BLaER1 (cell line): ENCODE measurements at regions not wholly inside any gene's neighbourhood (a gene's known extent, or its start where the extent isn't known, plus 50 kb on each side); places are given as distances from the start of the nearest gene placed in this dataset.

ENCODE experiments used
- H3K27ac ChIP-seq: shearing (Covaris generic); formaldehyde crosslinking; 2 replicates; pipeline ENCODE4 v1.8.1; 2022
- H3K27me3 ChIP-seq: shearing (Covaris generic); formaldehyde crosslinking; 2 replicates; pipeline ENCODE4 v1.8.1; 2022
- H3K36me3 ChIP-seq: shearing (Covaris generic); formaldehyde crosslinking; 2 replicates; pipeline ENCODE4 v1.8.1; 2022
- H3K4me1 ChIP-seq: shearing (Covaris generic); formaldehyde crosslinking; 2 replicates; pipeline ENCODE4 v1.8.1; 2022
- H3K4me2 ChIP-seq: shearing (Covaris generic); formaldehyde crosslinking; 2 replicates; pipeline ENCODE4 v1.8.1; 2022
- H3K4me3 ChIP-seq: shearing (Covaris generic); formaldehyde crosslinking; 2 replicates; pipeline ENCODE4 v1.8.1; 2022
- H3K9ac ChIP-seq: shearing (Covaris generic); formaldehyde crosslinking; 2 replicates; pipeline ENCODE4 v1.8.1; 2022
- H3K9me3 ChIP-seq: shearing (Covaris generic); formaldehyde crosslinking; 2 replicates; pipeline ENCODE4 v1.8.1; 2022
- H4K20me1 ChIP-seq: shearing (Covaris generic); formaldehyde crosslinking; 2 replicates; pipeline ENCODE4 v1.8.1; 2022
- Cebpa-rat ChIP-seq: shearing (Covaris generic); IDR thresholded peaks from 2 replicates; pipeline ENCODE4 v1.8.1; 2022

GRCh38 chr11:80587906-80588305 lies 1147.1 kb upstream of the TENM4 start:
- H3K9me3 ChIP-seq = no peaks in the 10 kb centered on the region
- H3K4me2 ChIP-seq = no peak overlapping the region
- H3K9ac ChIP-seq = no peak overlapping the region
- no peaks in the 10 kb centered on the region for H3K27me3 ChIP-seq
- no peak for TF ChIP-seq Cebpa-rat
- no peak overlapping the region for H3K4me3 ChIP-seq
- H4K20me1 ChIP-seq = no peaks in the 10 kb centered on the region
- H3K4me1 ChIP-seq = no peaks in the 10 kb centered on the region
- no peak overlapping the region for H3K27ac ChIP-seq
- H3K36me3 ChIP-seq = no peaks in the 10 kb centered on the region

DNA sequence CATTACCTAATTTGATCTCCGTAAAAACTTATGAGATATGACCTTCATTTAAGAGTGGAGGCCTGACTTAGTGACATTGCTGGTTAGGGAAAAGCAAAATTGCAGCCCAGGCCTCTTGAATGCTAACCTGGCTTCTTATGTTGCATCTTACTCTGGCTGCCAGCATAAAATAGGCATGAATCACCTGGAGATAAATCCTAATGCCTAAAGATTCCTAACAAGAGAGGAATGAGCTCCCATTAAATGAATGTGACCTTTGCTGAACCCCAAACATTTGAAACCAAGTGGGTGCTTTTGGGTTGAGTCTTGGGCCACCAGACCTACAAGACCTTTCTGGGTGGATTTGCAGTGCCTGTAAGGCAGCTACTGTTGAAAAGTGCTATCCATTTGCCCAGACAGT lies 1145.6 kb upstream of the TENM4 start:
- Histone ChIP-seq H3K27me3 (no peaks in the 10 kb centered on the region), H3K27ac (no peak overlapping the region), H4K20me1 (no peaks in the 10 kb centered on the region), H3K36me3 (no peaks in the 10 kb centered on the region), H3K4me2 (no peak overlapping the region), H3K9me3 (no peaks in the 10 kb centered on the region), H3K9ac (no peak overlapping the region), H3K4me1 (no peaks in the 10 kb centered on the region), H3K4me3 (no peak overlapping the region)
- no peak for TF ChIP-seq Cebpa-rat

DNA sequence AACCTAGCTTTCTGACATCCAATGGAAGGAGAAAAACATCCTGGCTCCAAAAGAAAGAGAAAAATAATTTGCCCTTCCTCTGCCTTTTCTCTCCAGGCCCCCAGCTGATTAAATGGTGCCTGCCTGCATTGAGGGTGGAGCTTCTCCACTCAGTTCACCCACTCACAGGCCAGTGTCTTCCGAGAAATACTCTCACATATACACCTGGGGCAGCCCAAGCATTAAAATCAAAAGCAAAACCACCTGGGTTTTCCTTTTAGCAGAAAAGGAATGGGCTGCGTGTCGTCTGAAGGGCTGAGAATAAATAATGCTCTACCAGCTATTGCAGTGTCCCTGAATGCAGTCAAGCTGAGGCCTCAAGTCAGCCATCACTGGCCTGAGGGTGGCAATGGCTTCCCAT lies 1143.8 kb upstream of the TENM4 start:
- Histone ChIP-seq H3K4me1 (no peaks in the 10 kb centered on the region), H3K4me3 (no peak overlapping the region), H3K4me2 (no peak overlapping the region), H3K9ac (no peak overlapping the region), H3K9me3 (no peaks in the 10 kb centered on the region), H4K20me1 (no peaks in the 10 kb centered on the region), H3K27ac (no peak overlapping the region), H3K27me3 (no peaks in the 10 kb centered on the region), H3K36me3 (no peaks in the 10 kb centered on the region)
- no peak for TF ChIP-seq Cebpa-rat

DNA sequence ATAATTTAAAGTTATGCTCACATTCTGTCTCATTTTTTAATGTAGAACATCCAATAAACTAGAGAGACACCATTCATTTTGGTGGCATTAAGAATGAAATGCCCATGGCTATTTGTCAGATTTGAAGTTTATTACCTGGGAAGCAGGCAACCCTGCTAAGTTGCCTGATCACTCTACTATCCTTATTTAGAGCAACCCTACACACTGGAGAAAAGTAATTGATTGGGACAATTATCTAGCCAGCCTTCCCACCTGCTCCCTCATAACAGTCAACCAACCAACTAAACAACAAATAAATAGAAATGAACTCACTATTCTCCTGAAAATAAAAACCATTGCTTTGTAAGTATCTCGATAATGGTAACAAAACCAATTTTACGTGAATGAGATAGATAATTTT lies 1129.0 kb upstream of the TENM4 start:
- Histone ChIP-seq H3K9me3 (peaks cover 18% of the 10 kb centered on the region), H3K36me3 (no peaks in the 10 kb centered on the region), H3K4me3 (no peak overlapping the region), H4K20me1 (no peaks in the 10 kb centered on the region), H3K4me1 (no peaks in the 10 kb centered on the region), H3K9ac (no peak overlapping the region), H3K4me2 (no peak overlapping the region), H3K27ac (no peak overlapping the region), H3K27me3 (no peaks in the 10 kb centered on the region)
- TF ChIP-seq Cebpa-rat = no peak

GRCh38 chr11:80565231-80565630 lies 1124.4 kb upstream of the TENM4 start:
- Histone ChIP-seq H3K9me3 (no peaks in the 10 kb centered on the region), H3K36me3 (no peaks in the 10 kb centered on the region), H4K20me1 (no peaks in the 10 kb centered on the region), H3K4me3 (no peak overlapping the region), H3K4me2 (no peak overlapping the region), H3K4me1 (no peaks in the 10 kb centered on the region), H3K27me3 (no peaks in the 10 kb centered on the region), H3K9ac (no peak overlapping the region), H3K27ac (no peak overlapping the region)
- no peak for TF ChIP-seq Cebpa-rat

DNA sequence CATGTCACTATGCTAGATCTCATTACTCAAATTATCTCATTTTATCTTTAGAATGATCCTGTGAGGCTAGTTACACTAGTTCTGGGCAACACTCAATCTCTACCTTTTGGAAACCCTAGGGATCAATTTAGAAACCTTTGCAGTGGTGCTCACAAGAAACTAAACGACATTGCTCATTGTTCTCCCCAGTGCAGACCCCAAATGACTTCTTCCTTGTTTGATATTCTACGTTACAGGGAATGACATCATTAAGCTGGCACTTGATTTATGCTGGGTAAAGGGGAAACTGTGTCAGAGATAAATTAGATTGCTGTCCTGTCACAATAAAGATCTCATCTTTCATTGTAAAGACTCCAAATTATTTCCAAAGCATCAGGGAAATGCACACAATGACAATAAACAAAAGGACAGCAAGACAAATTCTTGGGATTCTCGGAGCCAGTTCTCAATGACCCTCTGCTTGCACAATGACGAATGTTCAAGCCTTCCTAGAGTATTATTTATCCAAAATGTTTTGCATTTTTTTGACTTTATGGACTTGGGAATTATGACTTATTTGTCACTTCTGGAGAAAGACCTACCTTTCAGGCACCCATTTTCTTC lies 1121.8 kb upstream of the TENM4 start:
- H3K4me2 ChIP-seq = no peak overlapping the region
- H4K20me1 ChIP-seq = no peaks in the 10 kb centered on the region
- H3K36me3 ChIP-seq = no peaks in the 10 kb centered on the region
- H3K27me3 ChIP-seq = no peaks in the 10 kb centered on the region
- no peak overlapping the region for H3K9ac ChIP-seq
- no peaks in the 10 kb centered on the region for H3K4me1 ChIP-seq
- no peak overlapping the region for H3K4me3 ChIP-seq
- H3K9me3 ChIP-seq = no peaks in the 10 kb centered on the region
- no peak for TF ChIP-seq Cebpa-rat
- no peak overlapping the region for H3K27ac ChIP-seq

GRCh38 chr11:80559942-80560341 lies 1119.1 kb upstream of the TENM4 start:
- Histone ChIP-seq H3K4me3 (no peak overlapping the region), H4K20me1 (no peaks in the 10 kb centered on the region), H3K27ac (no peak overlapping the region), H3K9me3 (no peaks in the 10 kb centered on the region), H3K36me3 (no peaks in the 10 kb centered on the region), H3K27me3 (no peaks in the 10 kb centered on the region), H3K4me2 (no peak overlapping the region), H3K4me1 (no peaks in the 10 kb centered on the region), H3K9ac (no peak overlapping the region)
- no peak for TF ChIP-seq Cebpa-rat

GRCh38 chr11:80553565-80553964 lies 1112.7 kb upstream of the TENM4 start:
- no peaks in the 10 kb centered on the region for H3K4me1 ChIP-seq
- H3K9ac ChIP-seq = no peak overlapping the region
- H3K4me3 ChIP-seq = no peak overlapping the region
- H3K4me2 ChIP-seq = no peak overlapping the region
- no peaks in the 10 kb centered on the region for H3K9me3 ChIP-seq
- H3K27ac ChIP-seq = no peak overlapping the region
- TF ChIP-seq Cebpa-rat = no peak
- H3K27me3 ChIP-seq = no peaks in the 10 kb centered on the region
- H4K20me1 ChIP-seq = no peaks in the 10 kb centered on the region
- no peaks in the 10 kb centered on the region for H3K36me3 ChIP-seq

GRCh38 chr11:80542704-80543103 lies 1101.9 kb upstream of the TENM4 start:
- Histone ChIP-seq H3K4me2 (no peak overlapping the region), H3K36me3 (no peaks in the 10 kb centered on the region), H3K27ac (no peak overlapping the region), H3K9ac (no peak overlapping the region), H3K27me3 (no peaks in the 10 kb centered on the region), H3K4me3 (no peak overlapping the region), H3K9me3 (no peaks in the 10 kb centered on the region), H4K20me1 (no peaks in the 10 kb centered on the region), H3K4me1 (no peaks in the 10 kb centered on the region)
- no peak for TF ChIP-seq Cebpa-rat

DNA sequence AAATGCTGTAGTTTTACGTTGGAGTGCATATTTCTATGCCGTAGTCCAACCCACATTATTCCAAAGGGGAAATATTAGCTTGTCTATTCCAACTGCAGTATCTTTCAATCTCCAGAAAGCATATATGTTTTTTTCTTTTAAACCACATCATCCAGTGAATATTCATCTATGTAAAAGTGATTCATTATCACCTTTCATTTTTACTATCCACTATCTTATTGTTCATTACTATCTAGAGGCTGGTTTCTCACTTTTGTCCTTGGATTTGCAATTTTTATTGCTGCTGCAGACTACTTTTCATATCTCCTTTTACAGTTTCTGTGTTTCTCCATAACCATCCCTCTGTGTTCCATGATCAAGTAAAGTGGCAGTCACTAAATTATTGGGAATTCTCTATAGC lies 1097.2 kb upstream of the TENM4 start:
- H3K4me2 ChIP-seq = no peak overlapping the region

GRCh38 chr11:80533463-80533862 lies 1092.6 kb upstream of the TENM4 start:
- H3K4me2 ChIP-seq = no peak overlapping the region
- no peaks in the 10 kb centered on the region for H3K36me3 ChIP-seq
- no peaks in the 10 kb centered on the region for H4K20me1 ChIP-seq
- H3K4me1 ChIP-seq = no peaks in the 10 kb centered on the region
- no peak for TF ChIP-seq Cebpa-rat
- H3K4me3 ChIP-seq = no peak overlapping the region
- no peak overlapping the region for H3K27ac ChIP-seq
- no peak overlapping the region for H3K9ac ChIP-seq
- peaks cover 11% of the 10 kb centered on the region; the same call in 1 of the 2 replicates for H3K9me3 ChIP-seq
- H3K27me3 ChIP-seq = no peaks in the 10 kb centered on the region

More for the DNA sequence above, 1097.2 kb upstream of the TENM4 start:
- Histone ChIP-seq H3K27ac (no peak overlapping the region), H3K27me3 (no peaks in the 10 kb centered on the region), H3K9me3 (peaks cover 4% of the 10 kb centered on the region; the same call in 1 of the 2 replicates), H3K36me3 (no peaks in the 10 kb centered on the region), H3K9ac (no peak overlapping the region), H4K20me1 (no peaks in the 10 kb centered on the region), H3K4me3 (no peak overlapping the region), H3K4me1 (no peaks in the 10 kb centered on the region)
- TF ChIP-seq Cebpa-rat = no peak
